HG03432 (cell line): ENCODE measurements at regions not wholly inside any gene's neighbourhood (a gene's known extent, or its start where the extent isn't known, plus 50 kb on each side); places are given as distances from the start of the nearest gene placed in this dataset.

Source experiments
- ATAC-seq: cut with Tn5 transposase; IDR thresholded peaks from one replicate; pipeline ENCODE4 v1.9.1; 2021; ENCODE audit warnings: mild to moderate bottlenecking, moderate library complexity; ENCODE audit not compliant: unreplicated experiment

DNA sequence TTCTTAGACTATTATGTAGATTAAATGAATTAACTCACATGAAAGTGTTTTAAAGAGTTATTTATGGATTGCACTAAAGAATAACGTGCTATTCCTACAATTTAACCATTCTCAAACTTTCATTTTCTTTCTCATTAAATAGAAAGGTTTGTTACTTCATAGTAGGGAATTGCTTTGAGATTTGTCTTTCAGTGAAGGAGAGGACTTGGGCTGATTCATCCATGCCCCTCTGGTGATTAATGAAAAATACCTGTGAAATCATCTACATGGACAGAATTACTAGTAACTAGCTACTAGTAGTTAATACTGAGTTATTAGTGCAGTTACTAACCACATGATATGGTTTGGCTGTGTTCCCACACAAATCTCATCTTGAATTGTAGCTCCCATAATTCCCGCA is 275.8 kb upstream of the CDH20 start:
- ATAC-seq = no peak

- no peak for ATAC-seq
Measured at GRCh38 chr18:61062258-61062657, 271.0 kb upstream of the CDH20 start.

DNA sequence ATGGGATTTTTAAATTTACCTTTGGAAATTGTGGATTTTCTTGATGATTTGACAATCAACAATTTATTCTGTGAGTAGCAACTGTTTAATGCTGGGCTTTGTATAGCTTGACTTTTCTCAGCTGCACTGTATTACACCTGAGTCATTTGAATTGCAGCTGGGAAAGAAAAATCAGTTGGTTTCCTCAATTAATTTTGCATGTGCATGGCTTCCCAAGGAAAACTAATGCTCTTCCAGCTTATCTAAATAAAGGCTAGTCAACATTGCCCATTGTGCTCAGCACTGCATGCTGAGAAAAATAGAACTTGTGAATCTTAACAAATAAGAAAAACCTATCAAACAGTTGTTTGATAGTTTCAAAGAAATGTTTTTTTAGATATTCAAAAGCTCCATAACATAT is 268.3 kb upstream of the CDH20 start:
- ATAC-seq = no peak

- ATAC-seq = no peak
Measured at GRCh38 chr18:61076986-61077385, 256.2 kb upstream of the CDH20 start.

DNA sequence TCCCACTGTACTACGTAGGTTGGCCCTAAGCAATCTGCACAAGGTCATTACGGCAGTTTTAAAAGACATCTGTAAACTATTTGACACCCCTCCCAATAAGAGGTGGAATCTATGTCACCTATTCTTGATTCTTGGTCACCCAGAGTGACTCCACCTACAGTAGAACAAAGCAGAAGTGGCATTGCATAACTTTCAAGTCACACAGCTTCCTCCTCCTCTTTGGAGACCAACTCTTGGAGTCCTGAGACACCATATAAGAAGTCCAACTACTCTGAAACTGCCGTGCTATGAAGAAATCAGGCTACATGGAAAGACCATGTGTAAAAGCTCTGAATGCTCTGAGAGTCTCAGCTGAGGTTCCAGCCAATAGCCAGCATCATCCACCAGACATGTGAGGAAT is 253.5 kb upstream of the CDH20 start:
- ATAC-seq = no peak

- no peak for ATAC-seq
Measured at GRCh38 chr18:61080954-61081528, 252.2 kb upstream of the CDH20 start.

DNA sequence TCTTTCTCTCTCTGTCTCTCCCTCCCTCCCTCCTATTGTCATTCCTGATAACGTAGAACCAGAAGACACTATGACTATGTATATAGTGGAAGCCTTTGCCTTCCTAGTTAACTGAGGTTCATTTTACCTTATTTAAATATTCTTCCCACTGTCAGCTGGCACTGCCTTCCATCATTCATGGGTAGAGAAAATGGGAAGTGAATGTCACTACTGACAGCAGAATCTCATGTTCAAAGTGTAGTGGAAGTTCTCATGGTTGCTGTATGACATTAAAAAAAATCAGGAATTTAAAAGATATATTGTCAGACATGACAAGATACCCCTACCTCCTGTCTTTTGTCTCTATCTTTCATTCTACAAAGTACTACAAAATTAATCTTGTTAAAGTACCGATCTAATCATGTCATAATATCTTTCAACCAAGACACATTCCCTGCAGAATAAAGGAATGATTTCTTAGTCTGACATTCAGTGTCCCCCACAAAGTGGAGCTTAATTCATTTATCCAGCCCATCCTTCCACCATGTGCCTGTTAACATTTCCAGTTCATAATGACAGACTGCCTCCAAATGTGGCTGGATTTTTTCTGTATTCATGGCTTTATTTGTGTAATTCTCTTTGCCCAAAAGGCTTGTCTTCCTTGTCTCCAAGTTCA is 250.1 kb upstream of the CDH20 start:
- ATAC-seq = no peak

- no peak for ATAC-seq
Measured at GRCh38 chr18:61085036-61085435, 248.2 kb upstream of the CDH20 start.

- no peak for ATAC-seq
Measured at GRCh38 chr18:61085761-61086160, 247.5 kb upstream of the CDH20 start.

DNA sequence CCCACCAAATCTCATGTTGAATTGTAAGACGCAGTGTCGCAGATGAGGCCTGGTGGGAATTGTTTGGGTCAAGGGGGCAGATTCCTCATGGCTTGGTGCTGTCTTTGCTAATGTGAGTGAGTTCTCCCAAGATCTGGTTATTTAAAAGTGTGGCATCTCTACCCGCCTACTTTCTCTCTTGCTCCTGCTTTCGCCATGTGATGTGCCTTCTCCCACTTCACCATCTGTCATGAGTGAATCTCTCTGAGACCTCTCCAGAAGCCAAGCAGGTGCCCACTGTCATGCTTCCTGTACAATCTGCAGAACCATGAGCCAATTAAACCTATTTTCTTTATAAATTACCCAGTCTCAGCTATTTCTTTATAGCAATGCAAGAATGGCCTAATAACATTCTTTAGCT is 246.6 kb upstream of the CDH20 start:
- no peak for ATAC-seq

DNA sequence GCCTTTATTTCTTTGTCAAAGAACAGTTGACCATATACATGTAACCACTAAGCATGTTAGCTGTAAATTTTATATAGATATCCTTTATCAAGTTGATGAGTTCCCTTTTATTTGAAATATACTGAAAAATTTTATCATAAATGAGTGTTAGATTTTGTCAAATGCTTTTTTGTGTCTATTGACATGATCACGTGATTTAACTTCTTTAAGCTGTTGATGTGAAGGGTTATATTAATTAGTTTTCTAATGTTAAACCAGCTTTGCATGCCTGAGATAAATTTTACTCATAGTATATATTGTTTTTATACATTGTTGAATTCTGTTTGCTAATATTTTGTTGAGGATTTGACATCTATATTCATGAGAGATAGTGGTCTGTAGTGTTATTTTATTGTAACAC is 241.9 kb upstream of the CDH20 start:
- ATAC-seq = no peak

DNA sequence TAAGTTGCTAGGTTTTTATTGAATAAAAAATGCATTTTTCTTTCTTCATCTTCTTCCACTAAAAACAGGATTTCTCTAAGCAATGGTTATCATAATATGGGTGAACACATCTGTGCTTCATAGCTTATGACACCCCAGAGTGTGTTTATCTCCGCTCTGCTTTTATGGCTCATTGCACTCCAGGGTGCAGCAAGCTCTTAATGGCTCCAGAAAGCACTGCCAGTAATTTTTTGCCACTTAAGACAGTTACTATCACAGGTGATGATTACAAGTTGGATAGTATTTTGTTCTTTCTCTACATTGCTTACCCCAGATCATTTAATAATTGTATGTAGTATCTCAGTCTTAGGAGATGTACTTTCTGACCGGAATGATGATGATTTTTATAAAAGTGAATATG is 239.3 kb upstream of the CDH20 start:
- ATAC-seq = no peak

DNA sequence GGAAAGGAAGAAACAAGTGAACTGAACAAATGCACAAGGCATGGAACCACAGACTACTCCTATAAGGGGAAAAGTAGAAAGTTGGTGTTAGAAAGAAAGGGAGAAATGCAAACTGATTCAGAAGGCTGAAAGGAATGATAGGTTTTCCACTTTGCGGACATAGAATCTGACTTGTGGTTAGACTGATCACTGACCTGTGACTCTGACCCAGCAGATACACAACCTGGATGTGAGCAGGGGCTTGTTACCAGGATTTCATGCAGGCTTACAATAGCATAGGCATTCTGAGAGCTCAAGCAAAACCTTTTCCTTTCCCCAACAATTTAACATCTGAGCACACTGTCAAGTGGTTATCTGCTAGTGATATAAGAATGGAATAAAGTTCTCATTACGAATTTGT is 237.0 kb upstream of the CDH20 start:
- ATAC-seq = no peak

DNA sequence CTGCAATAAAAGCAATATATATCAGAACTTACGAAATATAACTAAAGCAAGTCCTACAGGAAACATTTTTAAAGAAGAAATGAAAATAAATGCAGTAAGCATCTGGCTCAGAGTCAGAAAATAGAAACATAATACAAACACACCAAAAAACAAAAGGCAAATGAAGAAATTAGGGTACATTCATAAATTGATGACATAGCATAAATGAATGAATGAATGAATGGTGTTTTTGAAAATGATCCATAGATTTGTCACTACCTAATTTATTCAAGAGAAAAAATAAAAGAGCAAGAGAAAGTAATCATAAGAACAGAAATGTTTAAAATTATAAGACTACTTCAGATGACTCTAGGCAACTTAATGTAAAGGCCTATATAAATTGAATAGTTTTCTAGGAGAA is 226.1 kb upstream of the CDH20 start:
- no peak for ATAC-seq

GRCh38 chr18:61108706-61109105 is 224.5 kb upstream of the CDH20 start:
- ATAC-seq = no peak

GRCh38 chr18:61123309-61123708 is 209.9 kb upstream of the CDH20 start:
- ATAC-seq = no peak

GRCh38 chr18:61127714-61128467 is 205.3 kb upstream of the CDH20 start:
- no peak for ATAC-seq

- ATAC-seq = no peak
Measured at GRCh38 chr18:61129001-61129400, 204.2 kb upstream of the CDH20 start.

- no peak for ATAC-seq
Measured at GRCh38 chr18:61132031-61132430, 201.2 kb upstream of the CDH20 start.

- no peak for ATAC-seq
Measured at GRCh38 chr18:61133783-61134182, 199.4 kb upstream of the CDH20 start.

GRCh38 chr18:61136711-61137251 is 196.4 kb upstream of the CDH20 start:
- no peak for ATAC-seq

- ATAC-seq = no peak
Measured at GRCh38 chr18:61141691-61142090, 191.5 kb upstream of the CDH20 start.
